ENCODE measurements at regions not wholly inside any gene's neighbourhood (a gene's known extent, or its start where the extent isn't known, plus 50 kb on each side); places are given as distances from the start of the nearest gene placed in this dataset.

DNA sequence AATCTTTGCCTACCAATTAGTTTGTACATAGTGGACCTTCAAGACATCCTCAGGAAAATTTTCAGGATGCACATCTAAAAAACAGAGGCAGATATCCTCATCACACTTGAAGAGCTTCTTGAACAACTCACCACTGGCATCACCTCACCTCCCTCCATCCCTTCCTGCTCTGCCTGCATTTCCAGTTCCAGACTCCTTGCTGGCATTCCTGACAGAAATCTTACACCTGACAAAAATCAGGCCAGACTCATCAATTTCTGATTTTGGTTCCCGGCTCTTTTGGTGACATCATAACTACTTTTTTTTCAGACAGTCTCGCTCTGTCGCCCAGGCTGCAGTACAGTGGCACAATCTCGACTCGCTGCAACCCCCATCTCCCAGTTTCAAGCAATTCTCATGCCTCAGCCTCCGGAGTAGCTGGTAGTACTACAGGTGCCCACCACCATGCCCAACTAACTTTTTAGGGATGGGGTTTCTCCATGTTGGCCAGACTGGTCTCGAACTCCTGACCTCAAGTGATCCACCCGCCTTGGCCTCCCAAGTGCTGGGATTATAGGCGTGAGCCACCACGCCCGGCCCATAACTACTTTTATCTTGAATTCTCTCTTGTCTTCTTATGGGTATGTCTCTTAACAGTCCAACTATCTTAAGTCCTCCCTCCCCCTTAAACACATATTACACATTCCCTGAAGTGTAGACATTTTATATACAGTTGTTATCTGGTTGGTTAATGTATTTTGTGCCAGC, 216.6 kb upstream of the IL12A start:
- TF ChIP-seq POLR2AphosphoS5 (IDR thresholded peaks at IDR 0.05; ENCODE audit: low read depth, low read length): no peak
- TF ChIP-seq SPI1 (IDR thresholded peaks at IDR 0.05; ENCODE audit: low read depth, low read length): no peak
- TF ChIP-seq POU2F2 (IDR thresholded peaks at IDR 0.05; ENCODE audit: low read depth, low read length): no peak
